Thymus (tissue), 11 donors: ENCODE measurements at regions not wholly inside any gene's neighbourhood (a gene's known extent, or its start where the extent isn't known, plus 50 kb on each side); places are given as distances from the start of the nearest gene placed in this dataset.
A peak's percentile ranks its signal among the peaks of the same experiment; 100 is the strongest.

Source experiments
- DNase-seq, 9 donors: peaks; one replicate each; pipeline ENCODE4 v3.0.0-alpha.2; 2013; ENCODE audit warnings: low spot score in 9 of 9, low read depth in 6 of 9, missing footprints in 1 of 9
- H3K27ac ChIP-seq, 2 donors: one replicate each; pipeline ENCODE4 v1.5.1; 2013; ENCODE audit warnings: control low read depth in 1 of 2, low read depth in 1 of 2, low read length in 1 of 2, mild to moderate bottlenecking in 1 of 2, moderate library complexity in 1 of 2
- H3K27me3 ChIP-seq, 2 donors: one replicate each; pipeline ENCODE4 v1.5.1; 2013; ENCODE audit warnings: low read length in 1 of 2; ENCODE audit not compliant: control insufficient read depth in 2 of 2, insufficient read depth in 1 of 2
- H3K36me3 ChIP-seq, 2 donors: one replicate each; pipeline ENCODE4 v1.5.1; 2013; ENCODE audit warnings: low read length in 1 of 2, mild to moderate bottlenecking in 1 of 2, moderate library complexity in 1 of 2; ENCODE audit not compliant: control insufficient read depth in 2 of 2, insufficient read depth in 2 of 2
- H3K4me1 ChIP-seq, 2 donors: one replicate each; pipeline ENCODE4 v1.5.1; 2013; ENCODE audit warnings: low read length in 2 of 2; ENCODE audit not compliant: control insufficient read depth in 2 of 2, insufficient read depth in 2 of 2
- H3K4me3 ChIP-seq, 2 donors: one replicate each; pipeline ENCODE4 v1.5.1; 2013; ENCODE audit warnings: low read length in 2 of 2, control low read depth in 1 of 2, mild to moderate bottlenecking in 1 of 2
- H3K9me3 ChIP-seq, 2 donors: one replicate each; pipeline ENCODE4 v1.5.1; 2013; ENCODE audit warnings: low read length in 1 of 2, mild to moderate bottlenecking in 1 of 2; ENCODE audit not compliant: control insufficient read depth in 2 of 2, insufficient read depth in 1 of 2
- WGBS: extraction: QIAGEN DNeasy Blood & Tissue Kit; methylation state at CpG from one replicate; pipeline ENCODE4 v1.1.7; 2013; 5-methylcytosine and 5-hydroxymethylcytosine counted together
- donor health status: healthy.

DNA sequence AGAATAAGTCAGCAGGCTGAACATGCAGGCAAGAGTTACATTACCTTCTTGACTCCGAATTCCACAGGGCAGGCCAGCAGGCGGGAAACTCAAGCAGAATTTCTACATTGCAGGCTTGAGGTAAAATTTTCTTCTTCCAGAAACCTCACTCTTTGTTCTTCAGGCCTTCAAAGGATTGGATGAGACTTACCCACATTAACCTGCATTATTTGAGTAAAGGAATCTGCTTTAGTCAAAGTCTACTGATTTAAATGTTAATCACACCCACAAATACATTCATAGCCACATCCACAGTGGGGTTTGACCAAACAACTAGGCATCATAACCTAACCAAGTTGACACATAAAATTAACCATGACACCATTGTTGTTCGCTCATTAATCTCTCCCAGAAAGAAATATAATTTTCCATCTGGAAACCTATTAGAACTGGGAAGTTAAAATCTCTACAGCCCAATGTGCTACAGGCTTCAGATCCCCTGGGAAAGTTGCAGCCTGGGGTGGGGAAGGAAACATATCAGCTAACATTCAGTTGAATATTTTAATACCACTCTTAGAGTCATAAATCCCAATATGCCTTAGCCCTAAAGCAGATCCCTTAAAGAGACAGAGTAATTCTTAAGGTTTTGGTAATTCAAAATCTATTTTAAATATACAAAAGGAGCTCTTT lies 468.2 kb upstream of the TNP1 start:
- no peak for DNase-seq
- no peak overlapping the region for H3K4me3 ChIP-seq
- H3K27ac ChIP-seq, result no peak overlapping the region
- H3K27me3 ChIP-seq, result no peaks in the 10 kb centered on the region
- no peaks in the 10 kb centered on the region for H3K36me3 ChIP-seq
- no peaks in the 10 kb centered on the region for H3K9me3 ChIP-seq
- H3K4me1 ChIP-seq, result peaks cover 0 to 11% of the 10 kb centered on the region in 2 donors
- 97% methylated on average over 3 of the region's 3 CpGs for WGBS

DNA sequence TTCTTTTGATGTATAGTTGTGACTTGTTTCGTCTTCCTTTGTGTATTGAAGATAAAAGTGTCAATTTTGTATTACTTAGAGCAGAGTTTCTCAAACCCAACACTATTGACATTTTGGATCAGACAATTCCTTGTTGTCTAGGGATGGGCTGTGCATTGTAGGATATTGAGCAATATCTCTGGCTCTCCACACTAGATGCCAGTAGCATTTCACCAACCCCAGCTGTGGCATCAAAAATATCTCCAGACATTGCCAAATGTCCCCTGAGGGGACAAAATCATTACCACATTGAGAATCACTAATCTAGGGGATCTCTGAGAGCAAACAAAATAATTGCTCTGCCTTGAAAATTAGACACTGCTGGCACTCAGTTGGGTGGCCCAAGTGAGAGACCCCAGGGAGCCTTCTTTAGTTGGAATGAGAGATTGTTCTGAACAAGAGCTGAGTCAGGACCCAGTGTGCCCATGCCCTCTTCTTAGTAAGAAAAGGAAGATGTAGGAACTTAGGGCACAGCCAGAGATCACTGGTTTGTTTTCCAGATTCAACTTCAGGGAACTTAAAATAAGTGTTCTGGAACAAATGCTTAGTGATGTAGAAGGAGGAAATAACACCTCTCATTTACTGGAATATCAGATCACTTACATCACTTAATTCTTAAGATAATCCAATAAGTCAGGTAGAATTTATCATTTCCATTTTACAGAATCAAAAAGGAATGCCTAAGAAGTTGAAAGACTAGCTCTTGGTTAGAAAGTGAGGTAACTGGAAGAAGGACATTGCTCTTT lies 466.6 kb upstream of the TNP1 start:
- no peak for DNase-seq
- H3K4me3 ChIP-seq, result no peak overlapping the region
- WGBS, result 88% methylated on average over 1 of the region's 1 CpG
- H3K27me3 ChIP-seq, result no peaks in the 10 kb centered on the region
- no peaks in the 10 kb centered on the region for H3K36me3 ChIP-seq
- H3K27ac ChIP-seq, result peak overlapping the region in 1 of 2 donors; percentile 26
- no peaks in the 10 kb centered on the region for H3K9me3 ChIP-seq
- peaks cover 0 to 8% of the 10 kb centered on the region in 2 donors for H3K4me1 ChIP-seq

GRCh38 chr2:217325816-217326215 lies 466.0 kb upstream of the TNP1 start:
- no peak for DNase-seq
- Histone ChIP-seq H3K36me3 (no peaks in the 10 kb centered on the region), H3K27me3 (no peaks in the 10 kb centered on the region), H3K27ac (peak overlapping the region in 1 of 2 donors; percentile 33), H3K4me3 (no peak overlapping the region), H3K9me3 (no peaks in the 10 kb centered on the region), H3K4me1 (peaks cover 0 to 8% of the 10 kb centered on the region in 2 donors)
- 97% methylated on average over 2 of the region's 2 CpGs for WGBS

DNA sequence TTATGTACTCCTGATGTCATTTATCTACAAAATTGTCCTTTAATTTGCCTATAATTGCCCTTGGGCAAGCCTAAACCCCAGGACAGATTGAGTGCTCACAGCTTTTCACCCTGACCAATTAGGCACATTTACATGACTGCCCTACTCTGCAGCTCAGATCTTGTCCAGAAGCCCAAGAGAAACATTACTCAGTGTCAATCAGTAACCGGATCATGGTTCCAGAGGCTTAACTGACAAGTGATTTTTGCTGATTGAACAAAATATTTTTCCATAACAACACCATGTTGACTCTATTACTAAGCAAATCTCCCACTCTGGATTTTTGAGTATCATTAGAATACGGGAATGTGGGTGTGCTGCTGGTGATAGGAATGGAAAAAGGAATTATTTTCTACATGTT lies 465.4 kb upstream of the TNP1 start:
- H3K27me3 ChIP-seq, result no peaks in the 10 kb centered on the region
- 93% methylated on average over 2 of the region's 2 CpGs for WGBS
- H3K36me3 ChIP-seq, result no peaks in the 10 kb centered on the region
- H3K27ac ChIP-seq, result no peak overlapping the region
- H3K9me3 ChIP-seq, result no peaks in the 10 kb centered on the region
- H3K4me1 ChIP-seq, result peaks cover 0 to 8% of the 10 kb centered on the region in 2 donors
- no peak overlapping the region for H3K4me3 ChIP-seq
- DNase-seq, result no peak

DNA sequence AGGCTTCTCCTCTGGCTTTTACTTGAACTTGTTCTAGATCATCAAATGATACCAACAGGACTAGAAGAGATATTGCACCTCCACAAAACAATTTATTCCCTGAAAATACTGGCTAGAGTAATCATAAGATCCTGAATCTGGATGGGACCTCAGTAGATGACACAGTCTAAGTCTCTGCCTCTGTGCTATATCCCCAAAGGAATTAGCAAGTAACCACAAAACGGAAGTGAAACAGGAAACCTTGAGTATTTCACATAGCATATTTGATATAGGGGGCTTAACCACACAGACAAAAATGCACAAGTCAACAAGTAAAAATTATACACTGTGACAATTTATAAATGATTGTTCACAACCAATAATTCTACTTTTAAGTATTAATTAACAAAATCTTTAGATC lies 456.9 kb upstream of the TNP1 start:
- 5% methylated on average over 1 of the region's 1 CpG for WGBS
- peak; percentile 7 to 76 (median 24) for DNase-seq
- no peaks in the 10 kb centered on the region for H3K36me3 ChIP-seq
- H3K27ac ChIP-seq, result no peak overlapping the region
- H3K4me1 ChIP-seq, result peaks cover 0 to 17% of the 10 kb centered on the region in 2 donors
- peaks cover 0 to 7% of the 10 kb centered on the region in 2 donors for H3K9me3 ChIP-seq
- no peak overlapping the region for H3K4me3 ChIP-seq
- no peaks in the 10 kb centered on the region for H3K27me3 ChIP-seq

DNA sequence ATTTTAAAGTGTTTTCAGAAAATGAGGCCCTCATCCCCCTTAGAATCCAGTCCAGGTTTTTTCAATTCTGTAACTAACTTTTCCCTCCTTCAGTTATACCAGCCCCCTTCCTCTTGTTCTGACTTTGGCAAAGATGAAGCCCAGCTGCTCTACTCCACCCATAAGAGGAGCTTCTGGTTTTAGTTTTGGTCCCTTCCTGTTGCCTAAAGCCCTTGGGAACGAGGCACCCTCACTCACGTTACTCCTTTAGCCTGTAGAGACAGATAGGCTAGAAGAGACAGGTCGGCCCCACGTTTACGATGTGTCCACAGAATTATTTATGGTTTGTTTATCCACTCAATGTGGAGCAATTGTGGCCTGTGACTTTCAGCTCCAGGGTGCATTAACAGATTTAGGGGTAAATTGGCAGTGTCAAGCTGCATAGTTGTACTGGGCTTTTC lies 454.2 kb upstream of the TNP1 start:
- DNase-seq, result no peak
- WGBS, result 43% methylated on average over 5 of the region's 5 CpGs

GRCh38 chr2:217313386-217313785 lies 453.5 kb upstream of the TNP1 start:
- Histone ChIP-seq H3K27me3 (no peaks in the 10 kb centered on the region), H3K4me1 (peaks cover 0 to 17% of the 10 kb centered on the region in 2 donors), H3K36me3 (no peaks in the 10 kb centered on the region), H3K27ac (no peak overlapping the region), H3K4me3 (no peak overlapping the region), H3K9me3 (peaks cover 0 to 7% of the 10 kb centered on the region in 2 donors)
- DNase-seq, result no peak
- 96% methylated on average over 4 of the region's 4 CpGs for WGBS

More for the DNA sequence above, 454.2 kb upstream of the TNP1 start:
- H3K4me3 ChIP-seq, result no peak overlapping the region
- no peaks in the 10 kb centered on the region for H3K36me3 ChIP-seq
- no peaks in the 10 kb centered on the region for H3K27me3 ChIP-seq
- no peak overlapping the region for H3K27ac ChIP-seq
- peaks cover 0 to 17% of the 10 kb centered on the region in 2 donors for H3K4me1 ChIP-seq
- peaks cover 0 to 7% of the 10 kb centered on the region in 2 donors for H3K9me3 ChIP-seq

GRCh38 chr2:217309056-217309455 lies 449.2 kb upstream of the TNP1 start:
- Histone ChIP-seq H3K36me3 (no peaks in the 10 kb centered on the region), H3K9me3 (no peaks in the 10 kb centered on the region), H3K27me3 (no peaks in the 10 kb centered on the region), H3K4me3 (no peak overlapping the region), H3K4me1 (peaks cover 0 to 3% of the 10 kb centered on the region in 2 donors), H3K27ac (no peak overlapping the region)
- DNase-seq, result no peak
- WGBS, result 96% methylated on average over 4 of the region's 4 CpGs

- Histone ChIP-seq H3K27ac (no peak overlapping the region), H3K4me1 (no peaks in the 10 kb centered on the region), H3K4me3 (no peak overlapping the region), H3K36me3 (no peaks in the 10 kb centered on the region), H3K9me3 (no peaks in the 10 kb centered on the region), H3K27me3 (no peaks in the 10 kb centered on the region)
- no peak for DNase-seq
- WGBS, result 71% methylated on average over 4 of the region's 4 CpGs
Measured at GRCh38 chr2:217307023-217307422, 447.2 kb upstream of the TNP1 start.
